K562 (cell line): ENCODE measurements at regions not wholly inside any gene's neighbourhood (a gene's known extent, or its start where the extent isn't known, plus 50 kb on each side); places are given as distances from the start of the nearest gene placed in this dataset.

Experiments used
- ATAC-seq: fragments of 200-7000 bp; cut with Tn5 transposase; 3 replicates; pipeline ENCODE4 v1.9.1; 2020; ENCODE audit warnings: moderate library complexity
- BruUV-seq: library from RNA; stranded (reverse); fragments of 400-500 nt; replicated peaks from 2 replicates; lab custom pipeline; 2021; lab: Mats Ljungman, UMichigan
- CTCF ChIA-PET: fragments of 300-600 bp; formaldehyde crosslinking; extraction: SDS; loops from one replicate; lab custom pipeline; 2021; ENCODE audit warnings: low intra/inter-chr PET ratio; lab: Yijun Ruan, JAX
- POLR2A ChIA-PET: fragments of 300-600, 350-650 bp; sonication (Branson Sonifier 250); formaldehyde crosslinking; extraction: SDS; loops from one replicate; lab custom pipeline; 2021; ENCODE audit warnings: antibody characterized with exemption, inconsistent platforms; lab: Yijun Ruan, JAX
- DNase-seq, 4 experiments: peaks; one replicate each; pipeline versions ENCODE4 v3.0.0 to v3.0.0-alpha.2; 2011 to 2018; ENCODE audit warnings: low spot score in 3 of 4, mixed read lengths in 3 of 4; ENCODE audit errors: extremely low read depth in 1 of 4
- FAIRE-seq: peaks from 2 replicates; lab custom pipeline; 2011; peaks lifted over from hg19 to GRCh38; lab: Jason Lieb, UNC
- H2AFZ ChIP-seq: 2 replicates; pipeline ENCODE4 v1.6.0; 2011; ENCODE audit warnings: low read depth, low read length, control low read depth, inconsistent platforms
- H3K27ac ChIP-seq: fragments of 200-600 bp; 3 replicates; pipeline ENCODE4 v1.8.0; 2011; ENCODE audit warnings: low read depth, mild to moderate bottlenecking, control low read depth, inconsistent platforms, low read length, moderate library complexity, mixed read lengths; ENCODE audit errors: extremely low read depth
- H3K27me3 ChIP-seq, 2 experiments: fragments of 300-600 bp in 1 of 2; 2 replicates in 1 of 2; 3 replicates in 1 of 2; pipeline versions ENCODE4 v1.6.0 to v1.8.0; 2011; ENCODE audit warnings: inconsistent platforms in 2 of 2, low read length in 2 of 2, mild to moderate bottlenecking in 1 of 2, mixed read lengths in 1 of 2, moderate library complexity in 1 of 2; ENCODE audit not compliant: control insufficient read depth in 2 of 2, insufficient read depth in 2 of 2
- H3K36me3 ChIP-seq: fragments of 300-600 bp; 3 replicates; pipeline ENCODE4 v1.8.0; 2011; ENCODE audit warnings: mild to moderate bottlenecking, low read length, inconsistent platforms; ENCODE audit not compliant: control insufficient read depth, insufficient read depth
- H3K4me1 ChIP-seq, 2 experiments: fragments of 200-600 bp in 1 of 2; replicated peaks in 1 of 2; 2 replicates in 1 of 2; 3 replicates in 1 of 2; pipeline versions ENCODE4 v1.5.1 to v1.8.0; 2011; ENCODE audit warnings: inconsistent platforms in 2 of 2, low read length in 2 of 2, mild to moderate bottlenecking in 1 of 2, mixed read lengths in 1 of 2, moderate library complexity in 1 of 2; ENCODE audit not compliant: control insufficient read depth in 2 of 2, insufficient read depth in 2 of 2
- H3K4me2 ChIP-seq: 2 replicates; pipeline ENCODE4 v1.6.1; 2011; ENCODE audit warnings: low read length, control low read depth, inconsistent platforms, mixed read lengths; ENCODE audit not compliant: insufficient read depth
- H3K4me3 ChIP-seq: fragments of 200-600 bp; sonication (generic), shearing (Covaris generic); 2 replicates; pipeline ENCODE4 v1.5.1; 2016; ENCODE audit warnings: control low read depth, inconsistent platforms
- H3K79me2 ChIP-seq: fragments of 200-600 bp; 3 replicates; pipeline ENCODE4 v1.8.0; 2011; ENCODE audit warnings: low read length, inconsistent platforms; ENCODE audit not compliant: control insufficient read depth, insufficient read depth
- H3K9ac ChIP-seq, 2 experiments: 2 replicates each; pipeline versions ENCODE4 v1.6.0 to v1.6.1; 2011; ENCODE audit warnings: low read depth in 2 of 2, low read length in 2 of 2, control low read depth in 1 of 2, inconsistent platforms in 1 of 2, mild to moderate bottlenecking in 1 of 2, mixed read lengths in 1 of 2; ENCODE audit not compliant: insufficient read depth in 1 of 2
- H3K9me1 ChIP-seq: one replicate; pipeline ENCODE4 v1.6.0; 2011; ENCODE audit warnings: inconsistent platforms, mild to moderate bottlenecking, low read length, moderate library complexity; ENCODE audit not compliant: control insufficient read depth, insufficient read depth
- H3K9me3 ChIP-seq: replicated peaks from 2 replicates; pipeline ENCODE4 v1.5.1; 2011; ENCODE audit warnings: low read depth, low read length, inconsistent platforms; ENCODE audit not compliant: control insufficient read depth, insufficient read depth
- H4K20me1 ChIP-seq: replicated peaks from 2 replicates; pipeline ENCODE4 v1.6.1; 2011; ENCODE audit warnings: low read length, inconsistent platforms, mixed read lengths; ENCODE audit not compliant: control insufficient read depth, insufficient read depth
- ADNP ChIP-seq: fragments of 200-800 bp; sonication (Bioruptor generic); IDR thresholded peaks from 2 replicates; pipeline ENCODE4 v1.6.1; 2016; ENCODE audit warnings: missing genetic modification characterization, missing compliant biosample characterization
- JUND ChIP-seq, 2 experiments: IDR thresholded peaks; 2 replicates in 1 of 2; 3 replicates in 1 of 2; pipeline ENCODE4 v1.6.1; 2011; ENCODE audit warnings: borderline replicate concordance in 2 of 2, low read depth in 2 of 2, low read length in 2 of 2, improper control_type of control experiment in 1 of 2, missing biosample characterization in 1 of 2, missing genetic modification characterization in 1 of 2, missing genetic modification reagents in 1 of 2
- STAT5B ChIP-seq: fragments of 250-450 bp; sonication (Bioruptor Pico); IDR thresholded peaks from 2 replicates; pipeline ENCODE4 v1.8.0; 2021; ENCODE audit warnings: mild to moderate bottlenecking, inconsistent platforms
- ZNF121 ChIP-seq: sonication (generic); formaldehyde crosslinking; conservative IDR thresholded peaks from 2 replicates; pipeline ENCODE4 v1.8.0; 2022; ENCODE audit warnings: missing genetic modification reagents
- ZNF316 ChIP-seq: fragments of 450-650 bp; IDR thresholded peaks from 2 replicates; pipeline ENCODE4 v1.6.1; 2016
- WGBS: fragments of 100-300 bp; shearing (Covaris generic); methylation state at CpG from one replicate; pipeline ENCODE4 v1.1.6; 2016; ENCODE audit warnings: low coverage, mixed read lengths; ENCODE audit not compliant: insufficient coverage; ENCODE audit errors: missing lambda C conversion rate; 5-methylcytosine and 5-hydroxymethylcytosine counted together
- in situ Hi-C: fragments of 300-500 bp; cut with MboI; formaldehyde crosslinking; loops from 4 replicates; pipeline ENCODE4 v1.15.0; 2018; ENCODE audit warnings: inconsistent platforms, mixed read lengths
- intact Hi-C: fragments of 100-400 bp; cut with micrococcal nuclease; formaldehyde crosslinking; loops from 2 replicates; pipeline ENCODE4 v1.14.2; 2022
- TF ChIP-seq, protein P1 (sequence below): fragments of 450-650 bp; IDR thresholded peaks from 2 replicates; pipeline ENCODE4 v1.6.1; 2017; ENCODE audit warnings: antibody characterized with exemption

DNA sequence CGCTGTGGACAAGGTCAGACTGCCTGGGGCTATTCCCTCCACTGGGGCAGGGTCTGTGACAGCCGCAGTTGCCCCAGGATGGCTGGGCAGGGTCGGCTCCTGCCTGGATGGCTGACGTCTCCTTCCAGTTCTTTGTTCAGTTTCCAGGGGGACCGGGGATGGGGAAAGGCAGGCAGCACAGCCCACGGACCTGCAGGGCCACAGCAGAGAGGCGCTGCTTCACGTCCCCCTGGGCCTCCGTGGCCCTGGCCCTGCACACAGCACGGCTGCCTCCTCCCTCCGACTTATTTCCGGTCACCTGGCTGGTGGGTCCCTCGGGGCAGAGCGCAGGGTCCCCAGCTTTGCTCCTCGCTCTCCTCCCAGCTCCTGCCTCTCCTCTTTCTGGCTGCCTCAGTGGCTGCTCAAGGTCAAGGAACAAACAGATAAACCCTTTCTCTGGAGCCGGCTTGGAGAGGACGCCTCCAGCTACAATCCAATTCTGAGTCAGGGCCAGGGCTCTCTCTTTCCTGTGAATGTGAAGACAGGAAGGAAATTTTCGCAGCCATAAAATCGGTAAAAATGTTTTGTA, 169.7 kb downstream of the C9orf50 start:
- Histone ChIP-seq H3K36me3 (no peaks in the 10 kb centered on the region), H3K4me1 (peaks cover 3 to 14% of the 10 kb centered on the region in 2 experiments; a peak in 3 of 5 replicates), H3K4me2 (no peak overlapping the region), H2AFZ (peak overlapping the region; percentile 28), H3K4me3 (no peak overlapping the region), H3K9me3 (no peaks in the 10 kb centered on the region), H3K27me3 (no peaks in the 10 kb centered on the region), H3K9me1 (no peaks in the 10 kb centered on the region), H3K9ac (no peak overlapping the region), H4K20me1 (no peaks in the 10 kb centered on the region), H3K27ac (no peak overlapping the region), H3K79me2 (no peaks in the 10 kb centered on the region)
- ChIA-PET CTCF (no interaction called here), POLR2A (no interaction called here)
- no TSS peak for BruUV-seq
- in situ Hi-C loops (no loop called here), intact Hi-C loops (no loop called here)
- no peak for ATAC-seq
- TF ChIP-seq ZNF121 (CRISPR knock-in tag) (no peak), ZNF316 (0 out of 2 replicates have a peak, but pooled peaks have one; percentile 5), STAT5B (CRISPR knock-in tag) (no peak), ADNP (tag) (no peak), JUND (IDR thresholded peaks at IDR 0.05; ENCODE audit: borderline replicate concordance, low read depth, low read length) (no peak), JUND (tag; IDR thresholded peaks at IDR 0.05; ENCODE audit: borderline replicate concordance, low read depth, low read length) (no peak)
- TF ChIP-seq, protein P1, sequence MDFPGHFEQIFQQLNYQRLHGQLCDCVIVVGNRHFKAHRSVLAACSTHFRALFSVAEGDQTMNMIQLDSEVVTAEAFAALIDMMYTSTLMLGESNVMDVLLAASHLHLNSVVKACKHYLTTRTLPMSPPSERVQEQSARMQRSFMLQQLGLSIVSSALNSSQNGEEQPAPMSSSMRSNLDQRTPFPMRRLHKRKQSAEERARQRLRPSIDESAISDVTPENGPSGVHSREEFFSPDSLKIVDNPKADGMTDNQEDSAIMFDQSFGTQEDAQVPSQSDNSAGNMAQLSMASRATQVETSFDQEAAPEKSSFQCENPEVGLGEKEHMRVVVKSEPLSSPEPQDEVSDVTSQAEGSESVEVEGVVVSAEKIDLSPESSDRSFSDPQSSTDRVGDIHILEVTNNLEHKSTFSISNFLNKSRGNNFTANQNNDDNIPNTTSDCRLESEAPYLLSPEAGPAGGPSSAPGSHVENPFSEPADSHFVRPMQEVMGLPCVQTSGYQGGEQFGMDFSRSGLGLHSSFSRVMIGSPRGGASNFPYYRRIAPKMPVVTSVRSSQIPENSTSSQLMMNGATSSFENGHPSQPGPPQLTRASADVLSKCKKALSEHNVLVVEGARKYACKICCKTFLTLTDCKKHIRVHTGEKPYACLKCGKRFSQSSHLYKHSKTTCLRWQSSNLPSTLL, result no peak
- no peak for FAIRE-seq
- WGBS, result 32% methylated on average over 16 of the region's 19 CpGs
- no peak for DNase-seq
